ENCODE measurements at regions not wholly inside any gene's neighbourhood (a gene's known extent, or its start where the extent isn't known, plus 50 kb on each side); places are given as distances from the start of the nearest gene placed in this dataset.
A peak's percentile ranks its signal among the peaks of the same experiment; 100 is the strongest.

GRCh38 chr16:79288066-79288465 lies 312.5 kb downstream of the MAF start:
- H3K27ac ChIP-seq (ENCODE audit: extremely low read depth, low read depth, low read length), result no peak overlapping the region
- no peaks in the 10 kb centered on the region for H3K36me3 ChIP-seq (ENCODE audit: control insufficient read depth in 2 of 2, insufficient read depth in 1 of 2, low read length in 2 of 2)
- TF ChIP-seq ZFHX2 (tag by site-specific recombination; conservative IDR thresholded peaks at IDR 0.05) (no peak), ZNF366 (tag by site-specific recombination; conservative IDR thresholded peaks at IDR 0.05) (no peak), REPIN1 (tag by site-specific recombination; IDR thresholded peaks at IDR 0.05; ENCODE audit: low read depth) (no peak), ZNF114 (tag by site-specific recombination; IDR thresholded peaks at IDR 0.05) (no peak), YY1 (tag by site-specific recombination; IDR thresholded peaks at IDR 0.05) (no peak), OSR2 (tag by site-specific recombination; IDR thresholded peaks at IDR 0.05) (no peak), ZNF548 (tag by site-specific recombination; IDR thresholded peaks at IDR 0.05) (no peak), ZNF155 (tag by site-specific recombination; IDR thresholded peaks at IDR 0.05) (no peak), ZNF266 (tag by site-specific recombination; IDR thresholded peaks at IDR 0.05; ENCODE audit: low read depth) (no peak), ZNF239 (tag by site-specific recombination; IDR thresholded peaks at IDR 0.05) (no peak)
- TF ChIP-seq, protein P1, sequence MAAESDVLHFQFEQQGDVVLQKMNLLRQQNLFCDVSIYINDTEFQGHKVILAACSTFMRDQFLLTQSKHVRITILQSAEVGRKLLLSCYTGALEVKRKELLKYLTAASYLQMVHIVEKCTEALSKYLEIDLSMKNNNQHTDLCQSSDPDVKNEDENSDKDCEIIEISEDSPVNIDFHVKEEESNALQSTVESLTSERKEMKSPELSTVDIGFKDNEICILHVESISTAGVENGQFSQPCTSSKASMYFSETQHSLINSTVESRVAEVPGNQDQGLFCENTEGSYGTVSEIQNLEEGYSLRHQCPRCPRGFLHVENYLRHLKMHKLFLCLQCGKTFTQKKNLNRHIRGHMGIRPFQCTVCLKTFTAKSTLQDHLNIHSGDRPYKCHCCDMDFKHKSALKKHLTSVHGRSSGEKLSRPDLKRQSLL (tag by site-specific recombination; IDR thresholded peaks at IDR 0.05), result no peak
- H3K4me1 ChIP-seq (ENCODE audit: control insufficient read depth, insufficient read depth, low read length), result no peaks in the 10 kb centered on the region
- no peak overlapping the region for H3K4me3 ChIP-seq (ENCODE audit: low read depth, low read length)
- POLR2A ChIA-PET, result no interaction called here
- CTCF ChIA-PET, result no interaction called here
- H3K9me3 ChIP-seq (ENCODE audit: control insufficient read depth, insufficient read depth, low read depth, low read length), result no peaks in the 10 kb centered on the region

DNA sequence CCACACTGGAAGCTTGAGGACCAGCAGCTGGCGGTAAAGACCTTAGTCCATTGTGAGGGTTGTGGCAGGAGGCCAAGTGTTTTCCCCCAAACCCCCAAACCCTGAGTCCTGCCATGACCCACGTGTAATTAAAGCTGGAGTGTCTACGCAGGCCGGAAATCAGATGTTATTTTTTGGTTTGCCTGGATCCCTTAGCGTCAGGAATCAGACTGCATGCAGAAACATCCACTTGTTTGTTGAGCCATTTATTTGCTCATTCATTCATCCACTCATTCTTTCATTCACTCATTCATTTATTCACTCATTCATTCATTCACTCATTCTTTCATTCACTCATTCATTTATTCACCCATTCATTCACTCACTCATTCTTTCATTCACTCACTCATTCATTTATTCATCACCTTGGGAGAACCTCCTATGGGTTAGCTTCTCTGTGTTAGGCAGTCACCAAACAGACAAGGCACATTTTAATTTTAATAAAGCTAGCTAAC lies 313.1 kb downstream of the MAF start:
- H3K9me3 ChIP-seq (ENCODE audit: control insufficient read depth, insufficient read depth, low read depth, low read length), result no peaks in the 10 kb centered on the region
- H3K27ac ChIP-seq (ENCODE audit: extremely low read depth, low read depth, low read length), result no peak overlapping the region
- ChIA-PET CTCF (no interaction called here), POLR2A (no interaction called here)
- no peaks in the 10 kb centered on the region for H3K36me3 ChIP-seq (ENCODE audit: control insufficient read depth in 2 of 2, insufficient read depth in 1 of 2, low read length in 2 of 2)
- H3K4me3 ChIP-seq (ENCODE audit: low read depth, low read length), result no peak overlapping the region
- H3K4me1 ChIP-seq (ENCODE audit: control insufficient read depth, insufficient read depth, low read length), result no peaks in the 10 kb centered on the region
- TF ChIP-seq EGR2 (tag by site-specific recombination; IDR thresholded peaks at IDR 0.05; ENCODE audit: low read depth) (no peak), ZNF280D (tag by site-specific recombination; IDR thresholded peaks at IDR 0.05) (no peak), GLIS1 (tag by site-specific recombination; IDR thresholded peaks at IDR 0.05) (no peak), ZNF48 (tag by site-specific recombination; IDR thresholded peaks at IDR 0.05) (no peak), ZNF19 (tag by site-specific recombination; IDR thresholded peaks at IDR 0.05; ENCODE audit: low read depth) (no peak)

DNA sequence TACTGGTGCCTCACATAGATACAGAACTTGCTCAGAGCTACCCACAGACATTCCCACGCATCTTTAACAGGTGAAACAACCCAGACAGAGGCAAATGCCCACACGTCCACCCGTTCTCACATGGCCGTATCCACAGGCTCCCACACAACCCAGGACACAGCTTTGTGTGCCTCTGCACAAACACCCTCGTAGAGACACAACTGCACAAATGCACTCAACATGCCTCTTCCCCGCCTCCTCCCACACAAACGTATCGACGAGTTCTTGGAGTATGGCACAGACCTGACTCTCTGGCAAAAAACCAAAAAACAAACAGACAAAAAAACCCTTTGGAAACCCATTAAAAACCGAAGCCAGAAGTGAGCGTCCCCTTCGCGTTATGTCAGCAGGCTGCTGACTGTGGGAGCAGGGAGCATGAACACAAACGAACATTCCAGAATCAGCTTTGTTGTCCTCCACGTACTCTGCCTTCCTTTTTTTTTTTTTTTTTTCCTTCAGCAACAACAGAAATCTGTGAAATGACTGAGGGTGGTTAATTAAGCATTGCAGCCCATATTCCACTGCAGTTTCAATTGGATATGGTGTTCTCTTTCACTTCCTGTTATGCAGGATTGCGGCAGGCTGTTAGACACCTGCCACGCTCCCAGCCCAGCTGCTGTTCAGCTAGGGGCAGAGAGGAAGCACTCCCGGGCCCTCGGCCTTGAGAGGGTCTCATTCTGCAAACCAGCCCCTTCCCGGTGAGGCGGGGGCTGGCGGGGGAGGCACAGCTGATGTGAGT lies 313.7 kb downstream of the MAF start:
- no peaks in the 10 kb centered on the region for H3K36me3 ChIP-seq (ENCODE audit: control insufficient read depth in 2 of 2, insufficient read depth in 1 of 2, low read length in 2 of 2)
- no peak overlapping the region for H3K27ac ChIP-seq (ENCODE audit: extremely low read depth, low read depth, low read length)
- ChIA-PET CTCF (interaction anchor here (0.6 to 0.7 kb wide), 2 partner anchors 126 to 312 kb away, joined by 3 read pairs; no protein-coding TSS in a partner anchor), POLR2A (no interaction called here)
- TF ChIP-seq ZFHX2 (tag by site-specific recombination; conservative IDR thresholded peaks at IDR 0.05) (peak; percentile 83), EGR2 (tag by site-specific recombination; IDR thresholded peaks at IDR 0.05; ENCODE audit: low read depth) (peak; percentile 94), SP3 (tag by site-specific recombination; IDR thresholded peaks at IDR 0.05) (no peak)
- no peaks in the 10 kb centered on the region for H3K9me3 ChIP-seq (ENCODE audit: control insufficient read depth, insufficient read depth, low read depth, low read length)
- H3K4me1 ChIP-seq (ENCODE audit: control insufficient read depth, insufficient read depth, low read length), result no peaks in the 10 kb centered on the region
- H3K4me3 ChIP-seq (ENCODE audit: low read depth, low read length), result no peak overlapping the region

Measured in HEK293 (cell line).